RPMI8226 (cell line): ENCODE measurements at regions not wholly inside any gene's neighbourhood (a gene's known extent, or its start where the extent isn't known, plus 50 kb on each side); places are given as distances from the start of the nearest gene placed in this dataset.
"Not testable (repeated sequence)": the region's sequence is repeated elsewhere in the genome, so short reads cannot be mapped to it uniquely, and the experiment has no call there.

Experiments used
- DNase-seq: peaks from one replicate; pipeline ENCODE4 v3.0.0-alpha.2; 2015

- DNase-seq, result peak; percentile 54
Observed at GRCh38 chr13:33676045-33676989, 141.6 kb upstream of the RFC3 start.

- DNase-seq, result no peak
Observed at GRCh38 chr13:33677215-33677614, 140.7 kb upstream of the RFC3 start.

GRCh38 chr13:33678084-33678483 lies 139.9 kb upstream of the RFC3 start:
- DNase-seq, result no peak

- peak; percentile 92 for DNase-seq
Observed at GRCh38 chr13:33678906-33679657, 138.9 kb upstream of the RFC3 start.

- no peak for DNase-seq
Observed at GRCh38 chr13:33679658-33680012, 138.3 kb upstream of the RFC3 start.

GRCh38 chr13:33682020-33682564 lies 135.9 kb upstream of the RFC3 start:
- no peak for DNase-seq

- not testable (repeated sequence) for DNase-seq
Observed at GRCh38 chr13:33682646-33683045, 135.3 kb upstream of the RFC3 start.

GRCh38 chr13:33683376-33683775 lies 134.6 kb upstream of the RFC3 start:
- no peak for DNase-seq

- DNase-seq, result no peak
Observed at GRCh38 chr13:33684874-33685273, 133.1 kb upstream of the RFC3 start.

- DNase-seq, result no peak
Observed at GRCh38 chr13:33686772-33687480, 131.0 kb upstream of the RFC3 start.

- no peak for DNase-seq
Observed at GRCh38 chr13:33690354-33690753, 127.6 kb upstream of the RFC3 start.

GRCh38 chr13:33691980-33692379 lies 126.0 kb upstream of the RFC3 start:
- DNase-seq, result no peak

- no peak for DNase-seq
Observed at GRCh38 chr13:33692531-33692930, 125.4 kb upstream of the RFC3 start.

GRCh38 chr13:33694546-33694945 lies 123.4 kb upstream of the RFC3 start:
- DNase-seq, result no peak

GRCh38 chr13:33696530-33696929 lies 121.4 kb upstream of the RFC3 start:
- DNase-seq, result no peak

- no peak for DNase-seq
Observed at GRCh38 chr13:33697926-33698325, 120.0 kb upstream of the RFC3 start.

GRCh38 chr13:33707449-33707848 lies 110.5 kb upstream of the RFC3 start:
- no peak for DNase-seq

- DNase-seq, result no peak
Observed at GRCh38 chr13:33710924-33711323, 107.0 kb upstream of the RFC3 start.

GRCh38 chr13:33711436-33711835 lies 106.5 kb upstream of the RFC3 start:
- no peak for DNase-seq

GRCh38 chr13:33717775-33718174 lies 100.2 kb upstream of the RFC3 start:
- DNase-seq, result no peak

GRCh38 chr13:33721724-33722123 lies 96.2 kb upstream of the RFC3 start:
- DNase-seq, result no peak

GRCh38 chr13:33722216-33722915 lies 95.6 kb upstream of the RFC3 start:
- DNase-seq, result no peak

GRCh38 chr13:33723365-33723764 lies 94.6 kb upstream of the RFC3 start:
- DNase-seq, result no peak
